ENCODE measurements at regions not wholly inside any gene's neighbourhood (a gene's known extent, or its start where the extent isn't known, plus 50 kb on each side); places are given as distances from the start of the nearest gene placed in this dataset.

- no peak for TF ChIP-seq OSR1 (CRISPR knock-in tag; IDR thresholded peaks at IDR 0.05)
- TF ChIP-seq TOX (CRISPR knock-in tag; IDR thresholded peaks at IDR 0.05; ENCODE audit: borderline replicate concordance) = no peak
- no peak for TF ChIP-seq PPARA (CRISPR knock-in tag; IDR thresholded peaks at IDR 0.05; ENCODE audit: borderline replicate concordance)
- no peak for TF ChIP-seq SNAI2 (CRISPR knock-in tag; IDR thresholded peaks at IDR 0.05)
- TF ChIP-seq GLIS3 (CRISPR knock-in tag; IDR thresholded peaks at IDR 0.05) = no peak
- no peak for TF ChIP-seq ZC3H10 (CRISPR knock-in tag; IDR thresholded peaks at IDR 0.05)
- no peak for TF ChIP-seq ISL1 (CRISPR knock-in tag; IDR thresholded peaks at IDR 0.05)
- ATAC-seq = no peak
These were observed 363.0 kb upstream of the DUSP10 start for GRCh38 chr1:222104694-222105392.

- TF ChIP-seq TOX (CRISPR knock-in tag; IDR thresholded peaks at IDR 0.05; ENCODE audit: borderline replicate concordance) (no peak), ZFP3 (CRISPR knock-in tag; IDR thresholded peaks at IDR 0.05) (no peak), ZNF8 (CRISPR knock-in tag; IDR thresholded peaks at IDR 0.05) (no peak), ZNF565 (CRISPR knock-in tag; conservative IDR thresholded peaks at IDR 0.05; ENCODE audit: low read depth) (no peak), ZC3H10 (CRISPR knock-in tag; IDR thresholded peaks at IDR 0.05) (no peak), ZFP30 (CRISPR knock-in tag; IDR thresholded peaks at IDR 0.05) (no peak), ISL1 (CRISPR knock-in tag; IDR thresholded peaks at IDR 0.05) (no peak), CSRNP3 (CRISPR knock-in tag; IDR thresholded peaks at IDR 0.05) (no peak), SNAI2 (CRISPR knock-in tag; IDR thresholded peaks at IDR 0.05) (no peak), ESRRG (CRISPR knock-in tag; IDR thresholded peaks at IDR 0.05) (no peak), CREB5 (CRISPR knock-in tag; IDR thresholded peaks at IDR 0.05; ENCODE audit: low read depth) (no peak), OSR1 (CRISPR knock-in tag; IDR thresholded peaks at IDR 0.05) (no peak), RARB (CRISPR knock-in tag; IDR thresholded peaks at IDR 0.05) (no peak), CSDC2 (CRISPR knock-in tag; IDR thresholded peaks at IDR 0.05) (no peak), TCF4 (CRISPR knock-in tag; IDR thresholded peaks at IDR 0.05; ENCODE audit: borderline replicate concordance) (no peak), BACH2 (CRISPR knock-in tag; IDR thresholded peaks at IDR 0.05; ENCODE audit: borderline replicate concordance) (no peak), ARNTL (CRISPR knock-in tag; IDR thresholded peaks at IDR 0.05; ENCODE audit: borderline replicate concordance, low read depth) (no peak)
- ATAC-seq = no peak
These were observed 362.2 kb upstream of the DUSP10 start for GRCh38 chr1:222104097-222104496.

- TF ChIP-seq ESRRG (CRISPR knock-in tag; IDR thresholded peaks at IDR 0.05) (no peak), ZNF565 (CRISPR knock-in tag; conservative IDR thresholded peaks at IDR 0.05; ENCODE audit: low read depth) (no peak), POU6F1 (CRISPR knock-in tag; IDR thresholded peaks at IDR 0.05; ENCODE audit: borderline replicate concordance, low read depth) (no peak), ZC3H10 (CRISPR knock-in tag; IDR thresholded peaks at IDR 0.05) (no peak), CREB5 (CRISPR knock-in tag; IDR thresholded peaks at IDR 0.05; ENCODE audit: low read depth) (no peak), ARNTL (CRISPR knock-in tag; IDR thresholded peaks at IDR 0.05; ENCODE audit: borderline replicate concordance, low read depth) (no peak), RARB (CRISPR knock-in tag; IDR thresholded peaks at IDR 0.05) (no peak), ZFP3 (CRISPR knock-in tag; IDR thresholded peaks at IDR 0.05) (no peak)
- ATAC-seq = no peak
These were observed 357.9 kb upstream of the DUSP10 start for GRCh38 chr1:222099746-222100145.

- TF ChIP-seq ZC3H10 (CRISPR knock-in tag; IDR thresholded peaks at IDR 0.05) (no peak), POU6F1 (CRISPR knock-in tag; IDR thresholded peaks at IDR 0.05; ENCODE audit: borderline replicate concordance, low read depth) (no peak), RARB (CRISPR knock-in tag; IDR thresholded peaks at IDR 0.05) (no peak), TOX (CRISPR knock-in tag; IDR thresholded peaks at IDR 0.05; ENCODE audit: borderline replicate concordance) (no peak), ZFP3 (CRISPR knock-in tag; IDR thresholded peaks at IDR 0.05) (no peak), TSHZ2 (CRISPR knock-in tag; IDR thresholded peaks at IDR 0.05) (no peak), ZNF8 (CRISPR knock-in tag; IDR thresholded peaks at IDR 0.05) (no peak), PATZ1 (CRISPR knock-in tag; IDR thresholded peaks at IDR 0.05; ENCODE audit: borderline replicate concordance) (no peak), ISL1 (CRISPR knock-in tag; IDR thresholded peaks at IDR 0.05) (no peak), TCF4 (CRISPR knock-in tag; IDR thresholded peaks at IDR 0.05; ENCODE audit: borderline replicate concordance) (no peak), CSDC2 (CRISPR knock-in tag; IDR thresholded peaks at IDR 0.05) (no peak)
- ATAC-seq = no peak
These were observed 356.5 kb upstream of the DUSP10 start for GRCh38 chr1:222098404-222098803.

Measured in SK-N-SH treated with all-trans-retinoic acid at 6 μM for 48 hours (cell line).